Right lobe of liver (tissue), 4 donors: ENCODE measurements at regions not wholly inside any gene's neighbourhood (a gene's known extent, or its start where the extent isn't known, plus 50 kb on each side); places are given as distances from the start of the nearest gene placed in this dataset.

Experiments used
- CTCF ChIP-seq, 4 donors: fragments of 200-600 bp in 3 of 4; fragments of 450-650 bp in 1 of 4; IDR thresholded peaks; one replicate each; pipeline versions ENCODE4 v1.5.1 to v1.8.0; 2016 to 2022; ENCODE audit warnings: antibody characterized with exemption in 4 of 4, mild to moderate bottlenecking in 2 of 4
- POLR2A ChIP-seq: fragments of 450-650 bp; IDR thresholded peaks from one replicate; pipeline ENCODE4 v1.6.1; 2017; ENCODE audit warnings: antibody characterized with exemption, mild to moderate bottlenecking
- donor health status: DM: no; HTN: no; CAD: no.
- donor health status: DM: no; HTN: no; CAD: no.
- donor health status: DM: no; HTN: yes; CAD: no.

- TF ChIP-seq POLR2A (no peak), CTCF (IDR thresholded peaks at IDR 0.05) (no peak)
Measured at GRCh38 chr6:16894301-16894700, 133.0 kb upstream of the ATXN1 start.
